LoVo (cell line): ENCODE measurements at regions not wholly inside any gene's neighbourhood (a gene's known extent, or its start where the extent isn't known, plus 50 kb on each side); places are given as distances from the start of the nearest gene placed in this dataset.
"Not testable (repeated sequence)": the region's sequence is repeated elsewhere in the genome, so short reads cannot be mapped to it uniquely, and the experiment has no call there.

ENCODE experiments used
- DNase-seq: peaks from one replicate; pipeline ENCODE4 v3.0.0-alpha.2; 2016; ENCODE audit warnings: low spot score

GRCh38 chr4:62670514-62670913 is 1470.4 kb downstream of the ADGRL3 start:
- DNase-seq, result no peak

GRCh38 chr4:62661821-62662220 is 1461.7 kb downstream of the ADGRL3 start:
- no peak for DNase-seq

GRCh38 chr4:62656006-62656405 is 1455.9 kb downstream of the ADGRL3 start:
- no peak for DNase-seq

DNA sequence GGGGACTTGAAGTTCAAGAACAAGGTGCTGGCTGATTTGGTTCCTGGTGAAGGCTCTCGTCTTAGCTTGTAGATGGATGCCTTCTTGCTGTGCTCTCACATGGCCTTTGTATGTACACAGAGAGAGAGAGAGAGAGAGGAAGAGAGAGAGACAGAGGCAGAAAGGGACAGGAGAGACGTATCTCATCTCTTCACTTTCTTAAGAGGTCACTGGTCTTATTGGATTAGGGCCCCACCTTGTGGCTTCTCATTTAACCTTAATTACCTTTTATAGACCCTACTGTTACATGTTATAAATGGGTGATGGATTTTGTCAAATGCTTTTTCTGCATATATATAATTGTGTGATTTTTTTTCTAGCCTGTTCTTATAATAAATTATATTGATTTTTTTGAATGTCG is 1444.2 kb downstream of the ADGRL3 start:
- DNase-seq, result peak; percentile 19

DNA sequence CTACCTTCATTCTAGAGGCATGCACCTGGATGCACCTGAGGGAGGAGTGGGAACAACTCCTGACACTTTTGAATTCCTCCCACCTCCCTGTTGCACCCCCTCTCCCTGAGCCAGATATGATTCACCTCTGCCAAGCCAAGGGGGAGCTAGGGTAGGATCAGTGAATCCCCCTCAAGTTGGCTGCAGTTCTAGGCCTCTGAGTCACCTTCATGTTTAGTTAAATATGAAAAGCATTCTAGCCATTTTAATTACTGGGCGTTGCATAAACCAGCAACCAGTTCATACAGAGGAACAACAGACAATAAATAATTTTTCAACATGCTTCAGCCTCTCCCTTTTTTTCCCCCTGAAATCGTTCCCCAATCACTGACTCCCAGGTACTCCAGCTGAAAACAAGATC is 1440.2 kb downstream of the ADGRL3 start:
- peak; percentile 4 for DNase-seq

- DNase-seq, result no peak
These were observed 1427.5 kb downstream of the ADGRL3 start for GRCh38 chr4:62627671-62628070.

- no peak for DNase-seq
These were observed 1427.0 kb downstream of the ADGRL3 start for GRCh38 chr4:62627141-62627540.

- no peak for DNase-seq
These were observed 1422.0 kb downstream of the ADGRL3 start for GRCh38 chr4:62622089-62622488.

DNA sequence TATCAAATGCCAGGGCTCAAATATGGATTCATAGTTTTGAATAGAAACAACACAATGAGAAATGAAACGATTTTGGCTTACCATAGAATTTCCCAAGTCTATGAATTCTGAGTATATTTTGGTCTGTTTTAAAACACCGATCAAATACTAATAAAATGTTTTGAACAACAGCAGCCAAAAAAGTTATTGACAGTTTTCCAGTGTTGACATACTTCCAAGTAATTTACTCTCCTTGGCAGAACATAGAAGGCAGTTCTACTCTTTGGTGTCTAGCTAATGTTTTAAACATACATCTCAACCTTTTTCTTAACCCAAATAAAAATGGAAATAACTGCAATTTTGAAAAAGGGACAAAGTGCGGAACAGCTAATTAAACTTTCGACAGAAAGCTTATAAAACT is 1419.8 kb downstream of the ADGRL3 start:
- DNase-seq, result no peak

DNA sequence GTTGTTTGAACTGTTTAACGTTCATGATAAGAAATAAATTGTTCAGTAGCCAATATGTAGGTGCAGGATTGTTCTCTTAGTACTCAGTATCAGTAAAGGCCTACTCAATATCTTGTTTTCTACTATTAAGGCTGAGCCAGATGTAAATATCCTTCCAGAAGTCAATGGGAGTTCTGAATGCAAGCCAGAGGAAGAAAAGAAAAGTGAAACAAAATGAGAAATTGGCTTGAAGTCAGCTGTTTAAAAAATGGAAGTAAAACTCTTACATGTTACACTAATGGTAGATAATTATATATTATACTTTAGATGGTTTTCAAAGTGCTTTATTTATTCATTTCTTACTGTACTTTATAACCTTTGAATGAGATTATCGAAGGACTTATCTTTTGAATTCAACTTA is 1417.9 kb downstream of the ADGRL3 start:
- DNase-seq, result no peak

- DNase-seq, result no peak
These were observed 1401.6 kb downstream of the ADGRL3 start for GRCh38 chr4:62601737-62602136.

DNA sequence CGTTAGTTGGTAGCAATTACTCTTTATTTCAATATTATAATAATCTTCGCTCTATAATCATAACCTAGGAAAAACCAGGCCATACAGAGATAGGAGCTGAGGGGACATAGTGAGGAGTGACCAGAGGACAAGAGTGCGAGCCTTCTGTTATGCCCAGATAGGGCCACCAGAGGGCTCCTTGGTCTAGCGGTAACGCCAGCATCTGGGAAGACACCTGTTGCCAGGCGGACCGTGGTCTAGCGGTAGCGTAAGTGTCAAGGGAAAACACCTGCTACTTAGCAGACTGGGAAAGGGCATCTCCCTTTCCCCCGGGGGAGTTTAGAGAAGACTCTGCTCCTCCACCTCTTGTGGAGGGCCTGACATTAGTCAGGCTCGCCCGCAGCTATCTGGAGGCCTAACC is 1395.1 kb downstream of the ADGRL3 start:
- DNase-seq, result not testable (repeated sequence)

- DNase-seq, result no peak
These were observed 1391.6 kb downstream of the ADGRL3 start for GRCh38 chr4:62591756-62592155.

- no peak for DNase-seq
These were observed 1388.5 kb downstream of the ADGRL3 start for GRCh38 chr4:62588671-62589070.

DNA sequence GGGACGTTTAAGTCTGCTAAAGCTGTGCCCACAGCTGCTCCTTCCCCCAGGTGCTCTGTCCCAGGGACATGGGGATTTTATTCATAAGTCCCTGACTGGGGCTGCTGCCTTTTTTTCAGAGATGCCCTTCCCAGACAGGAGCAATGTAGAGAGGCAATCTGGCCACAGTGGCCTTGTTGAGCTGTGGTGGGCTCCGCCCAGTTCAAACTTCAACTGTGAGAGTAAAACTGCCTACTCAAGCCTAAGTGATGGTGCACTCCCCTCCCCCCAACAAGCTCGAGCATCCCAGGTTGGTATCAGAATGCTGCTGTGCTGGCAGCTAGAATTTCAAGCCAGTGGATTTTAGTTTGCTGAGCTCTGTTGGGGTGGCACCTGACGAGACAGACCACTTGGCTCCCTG is 1371.4 kb downstream of the ADGRL3 start:
- no peak for DNase-seq

DNA sequence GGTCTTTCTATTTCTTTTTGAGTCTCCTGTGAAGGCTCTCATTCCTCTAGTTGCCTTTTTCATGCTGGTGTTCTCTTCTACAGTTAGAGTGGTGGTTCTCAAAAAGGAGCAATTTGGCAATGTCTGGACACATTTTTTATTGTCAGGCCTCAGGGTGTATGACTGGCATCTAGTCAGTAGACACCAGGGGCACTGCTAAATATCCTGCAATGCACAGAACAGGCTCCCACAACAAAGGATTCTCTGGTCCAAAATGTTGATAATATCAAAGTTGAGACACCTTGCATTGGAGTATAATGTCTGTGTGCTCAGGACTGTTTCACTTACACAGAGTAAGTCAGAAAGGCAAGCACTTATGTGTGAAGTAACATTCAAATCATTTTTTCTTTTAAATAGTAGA is 1360.7 kb downstream of the ADGRL3 start:
- DNase-seq, result no peak

- DNase-seq, result no peak
These were observed 1350.0 kb downstream of the ADGRL3 start for GRCh38 chr4:62550121-62550520.

- DNase-seq, result no peak
These were observed 1349.5 kb downstream of the ADGRL3 start for GRCh38 chr4:62549601-62550000.

DNA sequence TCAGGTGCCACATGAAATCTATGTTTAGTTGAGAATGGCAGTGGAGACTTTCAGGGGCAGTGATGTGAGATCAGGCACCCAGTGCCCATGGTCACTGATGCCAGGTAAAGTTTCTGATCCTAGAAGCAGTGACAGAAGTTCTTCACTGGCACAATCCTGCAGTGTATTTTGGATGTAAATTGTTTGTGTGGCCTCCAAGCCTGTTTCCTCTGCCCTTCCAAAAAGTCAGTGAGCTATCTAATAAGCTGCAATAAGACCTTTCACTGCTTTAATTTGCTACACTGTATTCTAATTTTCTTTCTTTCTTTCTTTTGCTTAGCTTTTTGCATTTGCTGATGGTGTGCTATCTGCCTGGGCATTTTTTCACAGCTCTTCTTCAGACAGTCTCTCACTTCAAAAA is 1348.6 kb downstream of the ADGRL3 start:
- DNase-seq, result no peak

DNA sequence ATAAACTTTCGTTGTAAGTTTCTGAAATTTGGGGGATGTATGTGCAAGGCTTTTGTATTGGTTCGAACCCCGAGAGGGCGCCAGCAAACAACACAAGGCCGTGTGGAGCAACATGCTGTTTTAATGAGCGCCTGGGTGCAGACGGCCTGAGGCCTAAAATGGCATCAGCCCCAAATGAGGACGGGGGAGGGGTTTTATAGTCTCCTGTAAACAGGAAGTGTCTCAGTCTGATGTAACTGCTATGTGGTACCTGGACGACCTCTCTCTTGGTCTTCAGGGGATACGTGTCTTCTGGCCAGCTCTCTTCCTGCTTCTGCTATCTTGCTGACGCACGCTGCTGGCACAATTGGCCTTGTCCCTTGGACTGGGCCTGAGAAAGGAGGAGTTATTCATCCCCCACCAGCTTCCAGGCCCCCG is 1348.0 kb downstream of the ADGRL3 start:
- no peak for DNase-seq

GRCh38 chr4:62544428-62544827 is 1344.3 kb downstream of the ADGRL3 start:
- no peak for DNase-seq

DNA sequence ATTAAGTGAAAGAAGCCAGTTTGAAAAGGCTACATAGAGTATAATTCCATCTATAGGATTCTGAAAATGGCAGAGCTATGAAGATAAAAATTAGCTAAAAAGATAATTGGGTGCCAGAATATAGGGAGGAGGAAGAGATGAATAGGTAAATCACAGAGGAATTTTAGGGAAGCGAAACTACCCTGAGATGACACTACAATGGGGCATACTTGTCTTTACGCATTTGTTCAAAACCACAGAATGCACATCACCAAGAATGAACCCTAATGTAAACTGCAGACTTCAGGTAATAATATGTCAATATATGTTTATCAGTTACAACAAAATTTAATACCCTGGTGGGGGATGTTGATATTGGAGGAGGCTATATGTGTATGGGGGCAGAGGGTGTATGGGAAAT is 1342.9 kb downstream of the ADGRL3 start:
- DNase-seq, result no peak

GRCh38 chr4:62533573-62533972 is 1333.4 kb downstream of the ADGRL3 start:
- DNase-seq, result no peak

DNA sequence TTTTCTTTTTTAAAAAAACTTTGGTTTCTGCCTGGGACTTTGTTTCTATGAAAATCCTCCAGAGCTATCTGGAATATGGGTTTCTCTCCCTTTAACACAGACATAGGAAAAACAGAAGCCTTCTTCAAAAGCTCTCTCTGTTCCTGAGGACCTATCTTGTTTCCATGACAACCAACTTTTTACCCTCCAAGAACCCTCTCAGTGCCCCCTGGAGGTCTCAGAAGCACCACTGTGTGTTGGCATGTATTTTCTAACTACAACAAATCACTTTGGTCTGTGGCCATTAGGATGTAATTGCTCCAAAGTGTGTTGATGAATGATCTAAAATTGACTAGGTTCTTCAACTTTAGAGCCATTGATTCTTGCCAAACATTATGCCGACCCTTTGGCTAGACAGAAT is 1331.6 kb downstream of the ADGRL3 start:
- no peak for DNase-seq

- no peak for DNase-seq
These were observed 1331.1 kb downstream of the ADGRL3 start for GRCh38 chr4:62531264-62531663.
